Neural cell (in vitro differentiated cells): ENCODE measurements at regions not wholly inside any gene's neighbourhood (a gene's known extent, or its start where the extent isn't known, plus 50 kb on each side); places are given as distances from the start of the nearest gene placed in this dataset.

ENCODE experiments used
- H2AFZ ChIP-seq: fragments of 200-600, 300-800 bp; sonication (generic), shearing (Covaris generic); 2 replicates; pipeline ENCODE4 v1.6.0; 2014; ENCODE audit warnings: low read depth, mild to moderate bottlenecking, antibody characterized with exemption, low read length, moderate library complexity
- H3F3A ChIP-seq: fragments of 200-600 bp; shearing (Covaris generic); 2 replicates; pipeline ENCODE4 v1.6.1; 2016; ENCODE audit warnings: mild to moderate bottlenecking, moderate library complexity, mixed read lengths, antibody characterized with exemption, low read length; ENCODE audit not compliant: insufficient read depth, poor library complexity, severe bottlenecking
- H3K27ac ChIP-seq: fragments of 200-600, 300-800 bp; sonication (generic), shearing (Covaris generic); 2 replicates; pipeline ENCODE4 v1.5.1; 2014; ENCODE audit warnings: mild to moderate bottlenecking, low read length, moderate library complexity
- H3K27me3 ChIP-seq: fragments of 300-800, 200-600 bp; sonication (generic), shearing (Covaris generic); 2 replicates; pipeline ENCODE4 v1.6.0; 2014; ENCODE audit warnings: mild to moderate bottlenecking, low read depth, low read length, moderate library complexity; ENCODE audit not compliant: insufficient read depth
- H3K36me3 ChIP-seq: fragments of 300-800, 200-600 bp; sonication (generic), shearing (Covaris generic); 2 replicates; pipeline ENCODE4 v1.5.1; 2014; ENCODE audit warnings: mild to moderate bottlenecking, antibody characterized with exemption, low read length, moderate library complexity; ENCODE audit not compliant: insufficient read depth
- H3K4me2 ChIP-seq: fragments of 300-800, 200-600 bp; sonication (generic), shearing (Covaris generic); 2 replicates; pipeline ENCODE4 v1.6.0; 2014; ENCODE audit warnings: mild to moderate bottlenecking, low read length
- H3K4me3 ChIP-seq: fragments of 300-800, 200-600 bp; sonication (generic), shearing (Covaris generic); 2 replicates; pipeline ENCODE4 v1.5.1; 2014; ENCODE audit warnings: mild to moderate bottlenecking, low read length, moderate library complexity
- H3K79me2 ChIP-seq: fragments of 200-600 bp; shearing (Covaris generic); replicated peaks from 2 replicates; pipeline ENCODE4 v1.6.0; 2014; ENCODE audit warnings: mild to moderate bottlenecking, low read length, moderate library complexity; ENCODE audit not compliant: insufficient read depth
- H3K9ac ChIP-seq: fragments of 300-800, 200-600 bp; sonication (generic), shearing (Covaris generic); 2 replicates; pipeline ENCODE4 v1.6.1; 2016; ENCODE audit warnings: mild to moderate bottlenecking, low read length, mixed read lengths
- H3K9me2 ChIP-seq: fragments of 200-600 bp; shearing (Covaris generic); 2 replicates; pipeline ENCODE4 v1.6.1; 2016; ENCODE audit warnings: mild to moderate bottlenecking, low read length, mixed read lengths; ENCODE audit not compliant: insufficient read depth
- H3K9me3 ChIP-seq: fragments of 200-600, 300-800 bp; sonication (generic), shearing (Covaris generic); 2 replicates; pipeline ENCODE4 v1.6.1; 2016; ENCODE audit warnings: mild to moderate bottlenecking, mixed run types, low read length, moderate library complexity, mixed read lengths
- H4K20me1 ChIP-seq: fragments of 200-600 bp; shearing (Covaris generic); 2 replicates; pipeline ENCODE4 v1.6.1; 2016; ENCODE audit warnings: mild to moderate bottlenecking, mixed run types; ENCODE audit not compliant: insufficient read depth
- EP300 ChIP-seq: fragments of 450-650 bp; conservative IDR thresholded peaks from 2 replicates; pipeline ENCODE4 v1.6.1; 2014; ENCODE audit warnings: antibody characterized with exemption, mild to moderate bottlenecking, moderate library complexity; ENCODE audit not compliant: poor library complexity, severe bottlenecking
- EZH2 ChIP-seq: fragments of 200-600, 300-800 bp; shearing (Covaris generic), sonication (generic); IDR thresholded peaks from 2 replicates; pipeline ENCODE4 v1.6.1; 2014; ENCODE audit warnings: antibody characterized with exemption, low read length, borderline replicate concordance, mild to moderate bottlenecking; ENCODE audit not compliant: insufficient read depth, poor library complexity, severe bottlenecking
- MXI1 ChIP-seq: fragments of 450-650 bp; conservative IDR thresholded peaks from 2 replicates; pipeline ENCODE4 v1.6.1; 2014; ENCODE audit warnings: antibody characterized with exemption, mild to moderate bottlenecking; ENCODE audit not compliant: poor library complexity, severe bottlenecking
- POLR2AphosphoS5 ChIP-seq: IDR thresholded peaks from 2 replicates; pipeline ENCODE4 v1.6.1; 2012
- RAD21 ChIP-seq: fragments of 450-650 bp; conservative IDR thresholded peaks from 2 replicates; pipeline ENCODE4 v1.6.1; 2014; ENCODE audit warnings: antibody characterized with exemption, mild to moderate bottlenecking, moderate library complexity
- SMC3 ChIP-seq: fragments of 450-650 bp; conservative IDR thresholded peaks from 2 replicates; pipeline ENCODE4 v1.6.1; 2014; ENCODE audit warnings: antibody characterized with exemption, mild to moderate bottlenecking, moderate library complexity; ENCODE audit not compliant: poor library complexity
- TAF1 ChIP-seq: IDR thresholded peaks from 2 replicates; pipeline ENCODE4 v1.6.1; 2012; ENCODE audit warnings: low read depth
- TF ChIP-seq, protein P1 (sequence below): IDR thresholded peaks from 2 replicates; pipeline ENCODE4 v1.6.1; 2012; ENCODE audit warnings: borderline replicate concordance
- TF ChIP-seq, protein P2 (sequence below): fragments of 450-650 bp; IDR thresholded peaks from 2 replicates; pipeline ENCODE4 v1.5.1; 2014; ENCODE audit warnings: antibody characterized with exemption, mild to moderate bottlenecking, moderate library complexity; ENCODE audit not compliant: poor library complexity, severe bottlenecking

DNA sequence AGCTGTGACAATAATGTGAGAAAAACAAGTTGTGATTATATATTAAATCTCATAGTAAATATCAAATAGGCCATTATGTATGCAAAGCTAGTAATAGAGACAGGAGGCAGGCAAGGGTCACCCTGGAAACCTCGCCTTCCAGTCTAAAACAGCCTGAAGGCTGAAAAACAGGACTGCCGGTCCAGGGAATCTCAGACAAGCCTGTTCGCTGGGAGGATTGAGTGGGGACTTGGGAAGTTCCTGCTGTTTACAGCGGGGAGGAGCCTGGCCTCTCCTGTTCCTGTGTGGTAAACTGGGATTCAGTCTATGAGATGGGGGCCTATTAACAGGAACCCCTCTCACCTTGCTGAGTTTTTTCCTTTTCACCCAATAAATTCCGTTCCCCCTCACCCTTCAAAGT lies 2317.3 kb downstream of the PCDH7 start:
- Histone ChIP-seq H3K9me3 (no peaks in the 10 kb centered on the region), H3K4me3 (no peak overlapping the region), H4K20me1 (no peaks in the 10 kb centered on the region), H3K36me3 (no peaks in the 10 kb centered on the region), H3K9ac (no peak overlapping the region), H3K79me2 (no peaks in the 10 kb centered on the region), H3F3A (no peaks in the 10 kb centered on the region), H3K9me2 (no peaks in the 10 kb centered on the region), H3K4me2 (no peak overlapping the region), H3K27ac (no peak overlapping the region), H2AFZ (no peak overlapping the region), H3K27me3 (no peaks in the 10 kb centered on the region)
- TF ChIP-seq, protein P1, sequence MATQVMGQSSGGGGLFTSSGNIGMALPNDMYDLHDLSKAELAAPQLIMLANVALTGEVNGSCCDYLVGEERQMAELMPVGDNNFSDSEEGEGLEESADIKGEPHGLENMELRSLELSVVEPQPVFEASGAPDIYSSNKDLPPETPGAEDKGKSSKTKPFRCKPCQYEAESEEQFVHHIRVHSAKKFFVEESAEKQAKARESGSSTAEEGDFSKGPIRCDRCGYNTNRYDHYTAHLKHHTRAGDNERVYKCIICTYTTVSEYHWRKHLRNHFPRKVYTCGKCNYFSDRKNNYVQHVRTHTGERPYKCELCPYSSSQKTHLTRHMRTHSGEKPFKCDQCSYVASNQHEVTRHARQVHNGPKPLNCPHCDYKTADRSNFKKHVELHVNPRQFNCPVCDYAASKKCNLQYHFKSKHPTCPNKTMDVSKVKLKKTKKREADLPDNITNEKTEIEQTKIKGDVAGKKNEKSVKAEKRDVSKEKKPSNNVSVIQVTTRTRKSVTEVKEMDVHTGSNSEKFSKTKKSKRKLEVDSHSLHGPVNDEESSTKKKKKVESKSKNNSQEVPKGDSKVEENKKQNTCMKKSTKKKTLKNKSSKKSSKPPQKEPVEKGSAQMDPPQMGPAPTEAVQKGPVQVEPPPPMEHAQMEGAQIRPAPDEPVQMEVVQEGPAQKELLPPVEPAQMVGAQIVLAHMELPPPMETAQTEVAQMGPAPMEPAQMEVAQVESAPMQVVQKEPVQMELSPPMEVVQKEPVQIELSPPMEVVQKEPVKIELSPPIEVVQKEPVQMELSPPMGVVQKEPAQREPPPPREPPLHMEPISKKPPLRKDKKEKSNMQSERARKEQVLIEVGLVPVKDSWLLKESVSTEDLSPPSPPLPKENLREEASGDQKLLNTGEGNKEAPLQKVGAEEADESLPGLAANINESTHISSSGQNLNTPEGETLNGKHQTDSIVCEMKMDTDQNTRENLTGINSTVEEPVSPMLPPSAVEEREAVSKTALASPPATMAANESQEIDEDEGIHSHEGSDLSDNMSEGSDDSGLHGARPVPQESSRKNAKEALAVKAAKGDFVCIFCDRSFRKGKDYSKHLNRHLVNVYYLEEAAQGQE: no peak
- no peak for TF ChIP-seq RAD21
- TF ChIP-seq EP300: no peak
- no peak for TF ChIP-seq MXI1
- TF ChIP-seq EZH2: no peak
- TF ChIP-seq, protein P2, sequence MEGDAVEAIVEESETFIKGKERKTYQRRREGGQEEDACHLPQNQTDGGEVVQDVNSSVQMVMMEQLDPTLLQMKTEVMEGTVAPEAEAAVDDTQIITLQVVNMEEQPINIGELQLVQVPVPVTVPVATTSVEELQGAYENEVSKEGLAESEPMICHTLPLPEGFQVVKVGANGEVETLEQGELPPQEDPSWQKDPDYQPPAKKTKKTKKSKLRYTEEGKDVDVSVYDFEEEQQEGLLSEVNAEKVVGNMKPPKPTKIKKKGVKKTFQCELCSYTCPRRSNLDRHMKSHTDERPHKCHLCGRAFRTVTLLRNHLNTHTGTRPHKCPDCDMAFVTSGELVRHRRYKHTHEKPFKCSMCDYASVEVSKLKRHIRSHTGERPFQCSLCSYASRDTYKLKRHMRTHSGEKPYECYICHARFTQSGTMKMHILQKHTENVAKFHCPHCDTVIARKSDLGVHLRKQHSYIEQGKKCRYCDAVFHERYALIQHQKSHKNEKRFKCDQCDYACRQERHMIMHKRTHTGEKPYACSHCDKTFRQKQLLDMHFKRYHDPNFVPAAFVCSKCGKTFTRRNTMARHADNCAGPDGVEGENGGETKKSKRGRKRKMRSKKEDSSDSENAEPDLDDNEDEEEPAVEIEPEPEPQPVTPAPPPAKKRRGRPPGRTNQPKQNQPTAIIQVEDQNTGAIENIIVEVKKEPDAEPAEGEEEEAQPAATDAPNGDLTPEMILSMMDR: no peak
- TF ChIP-seq POLR2AphosphoS5: no peak
- TF ChIP-seq TAF1: no peak
- no peak for TF ChIP-seq SMC3

DNA sequence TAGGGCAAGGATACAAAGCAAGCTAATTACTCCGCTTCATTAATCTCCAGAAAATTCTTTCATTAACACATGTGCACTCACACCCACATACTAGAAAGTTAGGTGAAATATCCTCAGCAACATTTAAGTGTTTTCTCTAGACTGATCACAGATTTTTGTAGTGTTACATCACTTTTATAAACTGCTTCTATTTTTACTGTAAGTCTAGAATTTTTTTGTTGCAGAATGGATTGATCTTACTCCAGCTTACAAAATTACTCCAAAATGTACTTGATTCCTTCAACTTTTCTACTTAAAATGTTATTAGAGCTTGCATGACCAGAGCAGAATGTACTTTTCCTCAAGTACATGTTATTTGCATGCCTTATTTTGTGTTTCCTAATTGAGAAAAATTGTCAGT lies 2325.2 kb downstream of the PCDH7 start:
- no peak overlapping the region for H3K4me2 ChIP-seq
- no peak overlapping the region for H3K27ac ChIP-seq
- no peaks in the 10 kb centered on the region for H3K9me3 ChIP-seq
- H3F3A ChIP-seq: no peaks in the 10 kb centered on the region
- no peaks in the 10 kb centered on the region for H3K9me2 ChIP-seq
- H3K36me3 ChIP-seq: no peaks in the 10 kb centered on the region
- H4K20me1 ChIP-seq: no peaks in the 10 kb centered on the region
- no peaks in the 10 kb centered on the region for H3K79me2 ChIP-seq
- H2AFZ ChIP-seq: no peak overlapping the region
- no peaks in the 10 kb centered on the region for H3K27me3 ChIP-seq
- no peak for TF ChIP-seq MXI1
- no peak for TF ChIP-seq SMC3
- TF ChIP-seq, protein P2: no peak
- TF ChIP-seq RAD21: no peak
- no peak for TF ChIP-seq TAF1
- no peak for TF ChIP-seq POLR2AphosphoS5
- no peak for TF ChIP-seq EZH2
- TF ChIP-seq, protein P1: no peak
- no peak for TF ChIP-seq EP300
- no peak overlapping the region for H3K9ac ChIP-seq
- H3K4me3 ChIP-seq: no peak overlapping the region
